Left lobe of liver (tissue), 2 donors: ENCODE measurements at regions not wholly inside any gene's neighbourhood (a gene's known extent, or its start where the extent isn't known, plus 50 kb on each side); places are given as distances from the start of the nearest gene placed in this dataset.
A peak's percentile ranks its signal among the peaks of the same experiment; 100 is the strongest.

Experiments used
- ATAC-seq: fragments of 200-7000 bp; cut with Tn5 transposase; one replicate; pipeline ENCODE4 v1.9.1; 2020; ENCODE audit warnings: mild to moderate bottlenecking, moderate library complexity
- DNase-seq: peaks from one replicate; pipeline ENCODE4 v3.0.0-alpha.2; 2020; ENCODE audit warnings: low spot score
- donor health status: DM: no; HTN: no; CAD: no; lungs with moderate emphysema.
- donor health status: DM: no; HTN: yes; CAD: no.

DNA sequence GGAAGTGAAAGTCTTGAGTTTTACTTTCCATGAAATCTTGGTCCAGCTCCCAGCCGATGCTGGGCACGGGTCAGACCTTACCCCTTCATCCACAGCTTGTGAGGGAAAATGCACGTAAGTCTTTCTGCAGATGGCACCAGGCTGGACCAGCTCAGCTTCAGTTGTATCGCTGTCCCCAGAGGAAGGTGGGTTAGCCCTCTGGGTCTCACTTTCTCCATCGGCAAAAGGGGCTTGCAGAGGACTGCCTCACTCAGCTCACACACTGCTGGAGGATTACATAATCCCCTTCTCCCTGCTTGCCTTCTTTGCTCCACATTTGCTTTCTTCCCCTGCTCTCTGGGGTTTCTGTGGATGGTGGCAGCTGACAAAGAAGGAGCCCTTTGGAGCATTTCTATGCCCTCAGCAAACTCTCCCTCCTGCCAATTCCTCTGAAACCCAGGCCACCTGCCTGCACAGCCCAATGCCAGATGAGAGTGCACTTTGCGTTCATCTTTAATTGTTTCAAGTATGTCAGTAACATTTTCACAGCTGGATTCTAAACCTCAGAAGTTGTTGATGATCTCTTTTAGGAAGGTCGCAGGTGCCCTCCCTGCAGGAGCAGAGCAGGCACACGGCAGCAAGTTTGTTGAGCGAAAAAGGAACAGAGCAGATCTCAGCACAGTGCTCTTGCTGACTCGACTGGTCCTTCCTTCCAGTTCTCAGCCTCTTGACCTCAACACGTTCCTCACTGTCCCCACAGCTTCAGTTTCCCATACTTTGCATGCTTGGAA, 155.6 kb upstream of the GLI2 start:
- ATAC-seq (no peak), DNase-seq (no peak)

DNA sequence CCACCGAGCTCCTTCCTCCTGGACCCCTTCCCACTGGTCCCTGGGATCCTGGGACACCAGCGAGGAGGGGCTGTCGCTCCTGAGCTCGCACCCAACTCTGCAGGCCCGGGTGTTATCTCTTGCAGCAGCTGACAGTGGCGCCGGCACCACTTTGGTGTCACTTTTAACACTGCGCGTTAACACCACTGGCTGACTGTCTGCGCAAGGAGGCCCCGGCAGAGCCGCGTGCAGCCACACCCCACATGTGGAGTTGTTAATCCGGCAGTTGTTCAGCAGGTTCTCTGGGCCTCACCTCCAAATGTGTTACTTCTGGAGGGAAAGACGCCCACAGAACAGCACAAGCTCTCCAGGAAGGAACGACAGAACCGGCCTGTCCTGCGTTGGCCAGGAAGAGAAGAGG, 155.0 kb upstream of the GLI2 start:
- DNase-seq = no peak
- no peak for ATAC-seq

DNA sequence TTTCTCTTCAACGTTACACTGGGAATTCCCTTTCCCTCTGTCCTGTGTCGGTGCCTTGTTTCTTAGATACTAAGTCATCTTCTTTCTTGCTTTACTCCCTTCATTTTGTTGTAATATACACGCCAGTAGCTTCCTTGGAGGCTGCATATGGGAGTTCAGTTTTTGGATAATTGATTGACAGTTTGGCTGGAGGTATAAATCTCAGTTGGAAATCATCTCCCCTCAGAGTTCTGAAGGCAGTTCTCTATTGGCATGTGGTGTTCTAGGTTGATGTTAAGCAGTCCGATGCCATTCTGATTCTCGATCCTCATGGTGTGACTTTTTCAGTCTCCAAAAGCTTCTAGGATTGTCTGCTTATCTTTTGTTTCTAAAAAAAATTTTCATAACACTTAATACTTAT, 152.5 kb upstream of the GLI2 start:
- ATAC-seq (no peak), DNase-seq (no peak)

DNA sequence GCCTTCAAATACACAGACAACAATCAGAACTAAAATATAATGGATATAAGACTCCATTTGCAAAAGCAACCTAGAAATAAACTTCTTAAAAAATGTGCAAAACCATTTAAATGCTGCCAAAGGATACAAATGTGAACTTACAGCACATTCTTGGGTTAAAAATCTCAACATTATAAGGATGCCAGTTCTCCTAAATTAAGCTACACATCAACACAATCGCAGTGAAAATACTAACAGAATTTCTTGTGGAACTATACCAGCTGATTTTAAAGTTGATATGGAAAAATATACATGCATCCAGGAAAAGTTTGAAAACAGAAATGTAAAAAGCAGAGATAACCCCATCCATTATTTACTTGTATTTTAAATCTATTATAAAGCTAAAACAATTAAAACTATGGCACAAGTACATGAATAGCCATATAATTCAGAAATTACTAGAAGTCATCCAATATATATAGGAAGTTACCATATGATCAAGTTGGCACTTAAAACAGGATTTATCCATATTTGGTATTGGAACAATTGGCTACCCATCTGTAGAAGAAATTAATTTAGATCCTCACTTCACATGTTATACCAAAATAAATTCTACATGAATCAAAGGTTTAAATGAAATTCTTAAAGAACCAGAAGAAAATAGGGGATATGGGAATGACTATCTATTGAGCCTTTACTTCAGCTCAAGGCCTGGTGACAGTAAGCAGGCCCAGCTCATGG, 151.7 kb upstream of the GLI2 start:
- no peak for ATAC-seq
- DNase-seq = no peak

DNA sequence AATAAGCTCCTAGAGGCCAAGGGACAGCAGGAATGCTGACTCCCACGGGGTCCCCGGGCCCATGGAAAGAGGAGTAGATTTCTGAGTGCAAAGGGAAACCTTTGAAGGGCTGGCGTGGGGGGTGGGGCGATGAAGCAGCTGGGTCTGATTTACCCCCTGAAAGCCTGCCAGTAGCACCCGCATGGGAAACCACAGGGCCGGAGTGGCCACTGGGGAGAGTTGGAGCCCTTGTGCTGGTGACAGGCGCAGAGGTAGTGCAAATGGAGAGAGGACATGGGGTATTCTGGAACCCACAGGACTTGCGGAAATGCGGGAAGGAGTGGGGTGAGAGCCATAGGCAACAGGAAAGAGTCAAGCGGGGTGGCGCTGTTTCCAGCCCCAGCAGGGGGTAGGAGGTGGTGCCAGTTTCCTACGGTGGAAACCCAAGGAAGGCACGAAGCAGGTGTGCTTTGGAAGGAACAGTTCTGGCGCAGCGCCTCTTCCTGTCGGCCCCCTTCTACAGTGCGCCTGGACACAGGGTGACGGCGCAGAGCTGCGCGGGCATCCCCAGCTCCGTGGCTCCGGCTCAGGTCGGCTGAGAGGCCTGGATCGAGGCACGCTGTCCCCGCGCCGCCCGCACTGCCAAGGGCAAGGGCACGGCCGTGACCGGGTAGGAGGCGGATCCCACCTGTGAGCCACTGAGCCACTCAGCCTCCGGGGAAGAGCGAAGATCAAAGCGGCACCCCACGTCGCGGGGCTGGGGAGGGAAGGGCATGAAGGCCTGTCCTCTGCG, 149.0 kb upstream of the GLI2 start:
- ATAC-seq (peak; percentile 47), DNase-seq (no peak)

DNA sequence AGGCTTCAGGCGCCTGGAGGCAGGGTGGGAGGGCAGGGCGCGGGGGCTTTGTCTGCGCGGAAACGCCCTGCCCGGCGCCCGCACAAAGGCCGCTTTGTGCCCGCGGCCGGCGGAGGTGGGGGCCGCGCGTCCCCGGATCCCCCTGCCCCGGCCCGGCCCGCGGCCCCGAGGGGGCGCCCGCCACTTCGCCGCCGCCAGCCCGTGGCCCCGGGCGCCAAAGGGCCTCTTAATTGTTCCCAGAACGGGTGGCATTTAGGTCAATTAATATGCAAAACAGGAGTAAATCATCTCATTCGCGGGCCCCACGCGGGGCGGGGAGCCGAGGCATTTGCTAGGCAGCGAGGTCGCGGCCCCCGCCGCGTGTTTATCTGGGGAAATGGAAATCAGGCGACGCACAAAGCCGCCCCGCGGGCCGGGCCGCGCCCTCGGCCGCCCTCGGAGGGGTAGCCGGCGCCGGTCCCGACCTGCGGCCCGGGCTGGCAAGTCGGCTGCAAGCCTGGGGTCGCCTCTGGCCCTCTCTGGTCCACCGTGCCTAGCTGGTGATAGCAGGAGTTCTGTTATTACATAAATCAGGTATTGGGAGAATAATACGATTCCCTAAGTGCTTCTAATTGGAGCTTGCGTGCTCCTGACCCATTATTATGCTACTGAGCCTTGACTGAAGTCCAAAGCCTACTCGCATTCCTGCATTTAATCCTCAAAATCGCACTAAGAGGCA, 148.2 kb upstream of the GLI2 start:
- DNase-seq (no peak), ATAC-seq (no peak)

DNA sequence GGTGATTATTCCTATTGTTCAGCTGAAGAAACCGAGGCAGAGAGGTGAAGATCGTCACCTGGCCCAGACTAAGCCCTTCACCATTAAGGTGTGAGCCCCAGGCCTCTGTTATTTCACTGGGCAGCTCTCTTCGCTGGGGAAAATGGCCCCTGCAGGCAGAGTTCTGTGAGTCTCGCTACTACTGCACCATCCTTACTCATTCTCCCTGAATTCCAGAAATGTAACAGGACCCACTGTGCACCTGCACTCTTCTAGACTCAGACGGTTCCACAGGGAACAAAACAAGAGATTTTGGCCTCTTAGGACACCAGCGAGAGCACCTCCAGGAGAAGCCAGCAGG, 147.7 kb upstream of the GLI2 start:
- no peak for DNase-seq

DNA sequence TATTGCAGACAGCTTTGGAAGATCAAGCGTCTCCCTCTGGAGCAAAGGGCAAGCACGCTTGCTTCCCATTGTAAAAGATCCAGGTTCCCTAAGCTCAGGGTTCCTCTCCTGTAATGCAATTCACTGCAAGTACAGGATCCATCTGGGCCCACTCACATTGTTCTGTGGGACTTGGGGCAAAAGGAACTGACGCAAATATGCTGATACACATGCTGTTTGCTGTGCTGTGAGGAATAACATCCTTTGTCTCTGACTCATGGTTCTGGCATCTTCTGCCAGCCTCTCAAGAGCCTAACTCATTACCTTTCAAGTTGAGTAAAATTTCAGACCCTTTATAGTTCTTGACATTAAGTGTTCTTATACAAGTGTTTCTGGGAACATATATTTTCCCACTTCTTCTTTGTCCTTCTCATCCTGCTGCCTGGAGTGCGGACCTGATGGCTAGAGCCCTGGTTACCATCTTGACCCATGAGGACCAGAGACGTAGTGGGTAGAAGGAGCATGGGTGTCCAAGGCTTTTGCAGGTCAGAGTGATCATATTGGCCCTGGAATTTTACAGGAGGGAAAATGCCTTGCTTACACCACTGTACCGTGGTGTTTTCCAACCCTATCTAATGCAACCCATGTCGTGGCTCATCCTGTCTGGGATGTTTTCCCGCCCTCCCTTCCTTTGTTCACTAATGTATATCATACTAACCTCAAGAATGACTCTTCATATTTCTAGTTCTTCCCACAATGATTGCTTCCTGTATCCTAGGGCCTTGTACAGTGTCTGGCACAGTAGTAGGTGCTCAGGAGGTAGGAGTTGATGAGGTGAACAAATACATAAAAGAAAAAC, 145.7 kb upstream of the GLI2 start:
- peak; percentile 36 for ATAC-seq

More for the DNA sequence above, 147.7 kb upstream of the GLI2 start:
- ATAC-seq = no peak

DNA sequence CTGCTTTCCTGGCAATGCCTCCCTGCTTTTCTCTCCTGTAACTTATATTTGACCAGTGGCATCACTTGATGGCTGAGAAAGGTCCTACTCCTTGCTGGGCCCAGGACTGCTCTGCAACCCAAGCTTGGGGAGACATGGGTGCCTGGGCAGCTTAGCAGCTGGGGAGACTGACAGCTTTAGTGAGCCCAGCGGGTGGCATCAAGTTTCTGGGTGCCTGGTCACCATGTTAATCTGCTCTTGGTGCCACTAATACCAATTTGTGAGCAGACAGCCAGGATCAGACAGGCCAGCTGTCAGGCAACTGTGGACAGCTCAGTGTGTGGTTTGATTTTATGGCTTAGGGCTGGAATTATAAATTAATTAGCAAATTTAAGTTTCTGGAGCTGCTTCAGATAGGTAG, 144.8 kb upstream of the GLI2 start:
- DNase-seq (no peak), ATAC-seq (no peak)

More for the DNA sequence above, 145.7 kb upstream of the GLI2 start:
- no peak for DNase-seq

DNA sequence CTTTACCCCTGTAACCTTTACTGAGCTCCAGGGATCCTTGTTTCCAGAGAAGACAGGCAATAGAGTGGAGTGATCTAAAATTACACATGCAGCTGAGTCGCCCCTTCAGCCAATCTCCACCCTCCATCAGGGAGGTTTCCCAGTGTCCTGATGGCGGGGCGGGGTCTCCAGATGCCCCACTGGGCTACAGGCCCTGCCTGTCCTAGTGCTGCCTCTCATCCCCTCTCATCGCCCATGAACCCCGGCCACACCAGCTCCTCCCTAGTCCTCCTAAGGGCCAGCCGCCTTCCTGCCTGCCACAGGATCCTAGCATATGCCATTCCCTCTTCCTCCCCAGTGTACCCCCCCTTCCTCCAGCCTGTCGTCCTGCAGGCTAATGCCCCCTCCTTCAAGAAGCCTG, 144.1 kb upstream of the GLI2 start:
- no peak for DNase-seq
- no peak for ATAC-seq

DNA sequence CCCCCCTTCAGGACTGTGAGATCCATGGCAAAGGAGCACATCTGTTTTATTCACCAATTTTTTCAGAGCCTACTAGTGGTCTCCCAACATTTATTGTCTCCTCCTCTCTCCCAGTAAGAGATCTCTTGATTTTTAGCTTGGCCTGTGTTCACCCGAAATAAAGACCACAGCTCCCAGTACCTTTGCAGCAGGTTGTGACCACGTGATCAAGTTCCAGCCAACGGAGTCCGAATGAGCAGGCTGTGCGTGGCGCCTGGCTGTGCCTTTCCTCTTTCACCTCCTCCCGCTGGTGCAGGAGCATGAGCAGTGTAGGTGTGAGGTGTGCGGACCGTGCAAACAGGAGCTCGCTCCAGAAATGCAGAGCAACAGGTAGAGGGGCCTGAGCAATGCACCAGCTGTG, 143.6 kb upstream of the GLI2 start:
- no peak for DNase-seq
- no peak for ATAC-seq

DNA sequence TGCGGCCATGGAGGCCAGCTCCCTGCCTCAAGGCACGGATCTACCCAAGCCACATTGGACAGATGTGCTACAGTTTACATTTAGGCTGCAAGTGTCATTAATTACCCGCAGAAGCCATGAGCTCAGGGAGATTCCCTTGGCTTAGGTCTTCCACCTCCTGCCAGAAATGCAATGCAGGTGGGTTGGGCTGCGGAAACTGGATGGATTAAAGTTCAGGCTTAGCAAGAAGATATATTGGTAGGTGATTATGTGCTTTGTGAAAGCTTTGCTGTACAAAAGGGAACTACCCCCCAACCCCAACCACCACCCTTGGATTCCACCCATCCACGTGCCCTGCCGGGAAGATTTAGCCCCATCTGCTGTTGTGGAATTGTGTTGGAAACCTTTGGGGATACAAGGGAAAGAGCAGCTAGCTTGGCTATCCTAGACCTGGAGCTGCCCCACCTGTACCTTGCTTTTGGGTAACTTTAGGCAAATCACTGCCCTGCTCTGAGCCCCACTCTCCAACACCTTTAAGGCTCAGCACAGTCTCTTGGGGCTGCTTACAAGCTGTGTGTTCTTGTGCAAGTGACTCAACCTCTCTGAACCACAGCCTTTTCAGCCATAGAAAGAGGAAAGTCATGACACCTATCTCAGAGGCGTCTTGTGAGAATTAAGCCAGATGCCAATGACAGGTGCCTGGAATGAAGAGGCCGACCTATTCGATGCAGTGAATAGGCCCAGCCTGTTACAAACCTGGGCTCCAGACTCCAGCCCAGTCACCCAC, 141.6 kb upstream of the GLI2 start:
- ATAC-seq = no peak
- no peak for DNase-seq

DNA sequence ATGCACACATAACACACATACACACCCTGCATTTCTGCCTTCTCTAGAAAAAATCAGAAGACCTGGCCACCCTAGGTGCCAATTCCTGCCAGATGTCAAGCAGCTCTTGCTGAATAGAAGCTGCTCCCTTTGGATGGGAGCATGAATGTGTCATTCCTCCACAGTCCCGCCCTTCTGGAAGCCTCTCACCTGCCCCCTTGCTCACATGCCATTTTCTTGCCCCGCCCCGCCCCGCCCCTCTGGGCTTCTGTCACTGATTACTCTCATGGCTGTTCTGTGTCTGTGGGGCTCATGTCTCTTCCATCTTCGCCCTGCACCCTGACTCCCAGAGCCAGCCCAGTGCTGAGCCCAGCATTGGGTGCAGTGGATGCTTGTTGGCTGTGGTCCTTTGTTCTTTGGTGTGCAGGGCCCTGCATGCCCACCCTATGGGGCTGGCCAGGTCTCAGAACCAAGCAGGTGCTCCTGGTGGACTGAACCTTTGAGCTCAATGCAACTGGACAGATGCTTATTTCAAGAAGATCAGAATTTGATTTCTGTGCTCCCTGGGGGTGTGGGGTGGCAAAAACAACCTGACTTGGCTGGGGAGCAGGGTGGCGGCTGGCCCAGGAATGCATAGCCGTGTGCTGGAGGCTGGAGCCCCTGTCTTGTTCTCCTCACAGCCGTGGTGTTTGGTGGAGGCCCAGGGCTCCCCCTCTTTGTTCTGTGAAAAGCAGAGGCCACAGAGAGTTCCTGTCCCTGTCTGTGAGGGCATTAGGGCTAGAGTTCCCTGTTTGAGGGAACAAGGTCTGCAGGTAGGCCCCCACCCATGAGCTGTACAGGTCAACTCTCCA, 140.6 kb upstream of the GLI2 start:
- ATAC-seq (no peak), DNase-seq (no peak)

DNA sequence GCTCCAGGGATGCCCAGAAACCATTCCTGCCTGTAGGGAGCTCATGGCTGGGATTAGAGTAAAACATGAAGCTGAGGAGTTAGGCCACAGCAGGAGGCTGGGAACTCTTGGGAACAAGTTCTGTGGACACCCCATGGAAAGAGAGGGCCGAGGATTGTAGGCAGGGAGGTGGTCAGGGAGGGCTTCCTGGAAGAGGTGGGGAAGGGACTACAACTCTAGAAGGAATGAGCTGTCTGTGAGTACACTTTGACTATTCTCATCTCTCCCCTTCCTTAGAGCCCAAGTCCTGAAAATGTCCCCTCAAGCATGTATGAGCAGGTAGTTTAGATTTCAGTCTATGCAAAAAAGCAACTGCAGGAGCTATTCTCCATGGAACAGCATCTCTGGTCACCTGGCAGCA, 139.9 kb upstream of the GLI2 start:
- ATAC-seq = no peak
- no peak for DNase-seq

DNA sequence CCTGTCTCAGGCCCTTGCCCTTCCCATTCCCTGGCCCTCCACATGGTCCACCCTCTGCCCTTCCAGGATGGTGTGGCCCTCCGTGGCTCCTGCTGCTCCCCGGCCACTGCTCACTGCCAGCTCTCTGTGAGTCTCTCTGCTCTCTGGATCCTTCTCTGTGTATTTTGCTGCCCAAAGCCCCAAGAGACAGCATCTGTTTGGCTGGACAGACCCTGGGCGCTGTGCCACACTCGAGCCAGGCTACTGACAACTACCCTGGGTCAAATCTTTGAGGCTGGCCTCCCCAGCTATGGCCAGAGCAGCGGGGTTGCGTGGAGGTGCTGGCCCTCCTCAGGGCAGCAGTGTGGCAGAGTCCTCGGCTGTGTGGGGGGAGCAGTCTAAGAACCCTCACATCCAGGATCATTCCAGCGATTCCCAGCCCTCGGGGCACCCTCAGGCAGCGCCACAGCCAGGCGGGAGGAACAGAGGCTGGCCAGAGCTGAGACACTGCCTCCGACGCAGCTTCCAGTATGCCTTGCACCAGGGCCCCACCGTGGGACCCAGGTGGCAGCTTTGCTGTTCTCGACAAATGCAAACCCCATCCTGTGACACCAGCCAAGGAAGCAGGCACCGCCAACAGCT, 139.4 kb upstream of the GLI2 start:
- ATAC-seq (peak; percentile 72), DNase-seq (peak; percentile 76)

DNA sequence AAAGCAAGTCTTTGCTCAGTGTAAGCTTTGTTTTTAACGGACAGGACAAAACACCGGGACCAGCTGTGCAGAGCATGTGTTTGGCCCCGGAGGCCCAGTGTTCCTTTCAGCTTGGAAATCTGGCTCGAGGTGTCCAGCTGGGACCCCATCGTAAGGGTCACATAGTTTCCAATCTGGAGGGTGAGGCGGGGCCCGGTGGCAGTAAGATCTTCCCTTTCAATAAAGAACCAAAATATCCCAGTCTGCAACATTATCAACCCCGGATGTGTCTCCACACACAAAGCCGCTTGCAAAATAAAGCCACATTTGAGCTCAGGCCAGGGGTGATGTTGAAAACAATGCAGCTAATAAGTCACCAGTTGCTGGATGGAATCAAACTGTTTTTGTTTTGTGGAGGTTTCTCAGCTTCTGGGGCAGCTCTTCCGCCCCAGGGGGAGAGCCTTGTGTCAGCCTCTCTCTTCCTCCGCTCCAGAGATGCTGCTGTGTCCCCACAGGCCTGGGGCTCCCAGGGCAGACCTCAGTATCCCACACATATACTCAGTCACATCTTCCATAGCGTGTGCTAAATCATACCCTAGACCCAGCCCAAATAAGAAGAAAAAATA, 138.6 kb upstream of the GLI2 start:
- DNase-seq (peak; percentile 74), ATAC-seq (peak; percentile 75)

DNA sequence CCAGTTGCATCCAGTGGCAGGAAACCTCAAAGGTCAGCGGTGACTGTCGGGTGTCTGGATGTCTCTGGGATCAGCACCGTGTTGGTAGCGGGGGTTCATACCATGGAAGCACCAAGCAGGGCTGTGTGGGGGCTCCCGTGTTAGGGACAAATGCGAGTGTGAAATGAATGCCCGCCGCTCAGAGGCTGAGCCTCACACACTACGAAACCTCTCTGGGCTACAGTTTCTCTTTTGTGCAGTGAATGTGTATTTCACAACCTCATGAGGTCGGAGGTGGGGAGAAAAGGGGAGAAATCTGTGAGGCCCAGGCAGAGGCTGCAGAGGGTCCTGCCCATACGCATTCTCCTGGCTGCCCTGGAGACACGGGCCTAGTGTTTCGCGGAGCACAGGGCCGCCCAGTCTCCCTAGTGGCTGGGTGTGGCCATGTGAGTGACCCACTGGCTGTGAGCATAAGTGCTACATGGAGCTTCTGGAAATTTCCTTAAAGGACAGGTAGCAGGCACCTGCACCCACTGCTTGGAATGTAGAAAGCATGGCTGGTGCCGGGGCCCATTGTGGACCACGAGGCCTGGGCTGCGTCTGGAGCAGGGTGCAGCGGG, 138.0 kb upstream of the GLI2 start:
- ATAC-seq = no peak
- no peak for DNase-seq
